IMR-90 (cell line): ENCODE measurements at regions not wholly inside any gene's neighbourhood (a gene's known extent, or its start where the extent isn't known, plus 50 kb on each side); places are given as distances from the start of the nearest gene placed in this dataset.

Experiments used
- ATAC-seq: fragments of 200-7000 bp; cut with Tn5 transposase; 2 replicates; pipeline ENCODE4 v1.9.1; 2020; ENCODE audit warnings: low read depth, mild to moderate bottlenecking, moderate library complexity
- BruUV-seq: library from RNA; stranded (reverse); fragments of 400-500 nt; replicated peaks from 2 replicates; lab custom pipeline; 2021; lab: Mats Ljungman, UMichigan
- CTCF ChIA-PET: fragments of 300-600 bp; formaldehyde crosslinking; extraction: SDS; loops from one replicate; lab custom pipeline; 2021; ENCODE audit warnings: antibody characterized with exemption; lab: Yijun Ruan, JAX
- POLR2A ChIA-PET: fragments of 300-600 bp; sonication (Branson Sonifier 250); formaldehyde crosslinking; loops from one replicate; lab custom pipeline; 2022; ENCODE audit warnings: antibody characterized with exemption; ENCODE audit not compliant: unreplicated experiment; lab: Charles Lee
- DNase-seq: peaks from one replicate; pipeline ENCODE4 v3.0.0; 2013
- H2AFZ ChIP-seq: replicated peaks from 2 replicates; pipeline ENCODE3; 2013; ENCODE audit warnings: low read length, mild to moderate bottlenecking; ENCODE audit not compliant: poor library complexity
- H2AK5ac ChIP-seq: 2 replicates; pipeline ENCODE4 v1.6.1; 2013; ENCODE audit warnings: low read depth, low read length, inconsistent platforms
- H2AK9ac ChIP-seq: replicated peaks from 2 replicates; pipeline ENCODE3; 2013; ENCODE audit warnings: mild to moderate bottlenecking, low read depth, low read length, moderate library complexity; ENCODE audit not compliant: poor library complexity
- H2BK120ac ChIP-seq: 2 replicates; pipeline ENCODE4 v1.6.1; 2013; ENCODE audit warnings: low read depth, low read length, inconsistent platforms
- H2BK15ac ChIP-seq: 3 replicates; pipeline ENCODE4 v1.6.1; 2013; ENCODE audit warnings: low read depth, low read length, inconsistent platforms
- H2BK20ac ChIP-seq: 2 replicates; pipeline ENCODE4 v1.6.1; 2013; ENCODE audit warnings: low read depth, mild to moderate bottlenecking, inconsistent platforms, low read length, moderate library complexity
- H2BK5ac ChIP-seq: 2 replicates; pipeline ENCODE4 v1.6.1; 2013; ENCODE audit warnings: mild to moderate bottlenecking, low read depth, low read length, inconsistent platforms; ENCODE audit not compliant: poor library complexity, severe bottlenecking
- H3K14ac ChIP-seq: replicated peaks from 2 replicates; pipeline ENCODE4 v1.6.1; 2013; ENCODE audit warnings: low read depth, low read length, inconsistent platforms
- H3K18ac ChIP-seq: 2 replicates; pipeline ENCODE4 v1.6.1; 2013; ENCODE audit warnings: low read depth, low read length, control low read depth
- H3K23ac ChIP-seq: 2 replicates; pipeline ENCODE4 v1.6.1; 2013; ENCODE audit warnings: low read depth, low read length, inconsistent platforms
- H3K27ac ChIP-seq: 2 replicates; pipeline ENCODE4 v1.5.1; 2013; ENCODE audit warnings: mild to moderate bottlenecking, control low read depth, low read length; ENCODE audit not compliant: insufficient read depth
- H3K27me3 ChIP-seq: 2 replicates; pipeline ENCODE4 v1.6.1; 2013; ENCODE audit warnings: low read length; ENCODE audit not compliant: control insufficient read depth, insufficient read depth
- H3K36me3 ChIP-seq: 2 replicates; pipeline ENCODE4 v1.6.1; 2013; ENCODE audit warnings: low read length, mixed read lengths; ENCODE audit not compliant: control insufficient read depth, insufficient read depth
- H3K4ac ChIP-seq: 2 replicates; pipeline ENCODE4 v1.6.1; 2013; ENCODE audit warnings: low read depth, low read length, inconsistent platforms
- H3K4me1 ChIP-seq: 2 replicates; pipeline ENCODE4 v1.6.1; 2013; ENCODE audit warnings: low read length, mixed read lengths; ENCODE audit not compliant: control insufficient read depth, insufficient read depth
- H3K4me2 ChIP-seq: 2 replicates; pipeline ENCODE4 v1.6.1; 2013; ENCODE audit warnings: low read depth, mild to moderate bottlenecking, control low read depth, low read length, moderate library complexity
- H3K4me3 ChIP-seq: 2 replicates; pipeline ENCODE4 v1.5.1; 2013; ENCODE audit warnings: low read depth, mild to moderate bottlenecking, control low read depth, low read length, moderate library complexity; ENCODE audit not compliant: insufficient read depth
- H3K56ac ChIP-seq: 2 replicates; pipeline ENCODE4 v1.6.1; 2013; ENCODE audit warnings: low read length, inconsistent platforms; ENCODE audit not compliant: insufficient read depth; ENCODE audit errors: extremely low read depth
- H3K79me1 ChIP-seq, 2 experiments: 2 replicates each; pipeline ENCODE4 v1.6.1; 2013; ENCODE audit warnings: low read length in 2 of 2, inconsistent platforms in 1 of 2, low read depth in 1 of 2
- H3K9ac ChIP-seq: 2 replicates; pipeline ENCODE4 v1.6.1; 2013; ENCODE audit warnings: low read depth, low read length, control low read depth
- H3K9me1 ChIP-seq: 2 replicates; pipeline ENCODE4 v1.6.1; 2013; ENCODE audit warnings: low read length, inconsistent platforms; ENCODE audit not compliant: insufficient read depth
- H3K9me3 ChIP-seq: 2 replicates; pipeline ENCODE4 v1.6.1; 2013; ENCODE audit warnings: low read length; ENCODE audit not compliant: control insufficient read depth, insufficient read depth
- H4K20me1 ChIP-seq: 2 replicates; pipeline ENCODE4 v1.6.1; 2013; ENCODE audit warnings: low read length, inconsistent platforms; ENCODE audit not compliant: insufficient read depth
- H4K5ac ChIP-seq: 2 replicates; pipeline ENCODE4 v1.6.1; 2013; ENCODE audit warnings: mild to moderate bottlenecking, low read depth, low read length, control low read depth
- H4K8ac ChIP-seq, 2 experiments: 2 replicates each; pipeline ENCODE4 v1.6.1; 2013; ENCODE audit warnings: low read depth in 2 of 2, low read length in 2 of 2, control low read depth in 1 of 2, inconsistent platforms in 1 of 2
- H4K91ac ChIP-seq: 2 replicates; pipeline ENCODE4 v1.6.1; 2013; ENCODE audit warnings: low read depth, low read length, inconsistent platforms; ENCODE audit not compliant: insufficient read depth
- BHLHE40 ChIP-seq: fragments of 150-350 bp; IDR thresholded peaks from 2 replicates; pipeline ENCODE4 v1.6.1; 2016; ENCODE audit warnings: mild to moderate bottlenecking, low read depth, low read length
- CEBPB ChIP-seq: IDR thresholded peaks from 2 replicates; pipeline ENCODE4 v1.6.1; 2012; ENCODE audit warnings: low read depth, low read length, improper control_type of control experiment
- CHD1 ChIP-seq: IDR thresholded peaks from 2 replicates; pipeline ENCODE4 v1.6.1; 2012; ENCODE audit warnings: low read depth, low read length, improper control_type of control experiment
- FOS ChIP-seq: fragments of 150-350 bp; IDR thresholded peaks from 2 replicates; pipeline ENCODE4 v1.6.1; 2016; ENCODE audit warnings: low read depth, low read length
- MAFK ChIP-seq: IDR thresholded peaks from 2 replicates; pipeline ENCODE4 v1.6.1; 2012; ENCODE audit warnings: low read depth, low read length, improper control_type of control experiment
- MAZ ChIP-seq: IDR thresholded peaks from 2 replicates; pipeline ENCODE4 v1.6.1; 2012; ENCODE audit warnings: low read depth, mild to moderate bottlenecking, low read length, improper control_type of control experiment, moderate library complexity, borderline replicate concordance
- MXI1 ChIP-seq: IDR thresholded peaks from 2 replicates; pipeline ENCODE4 v1.6.1; 2012; ENCODE audit warnings: low read depth, mild to moderate bottlenecking, low read length, moderate library complexity, borderline replicate concordance
- NFE2L2 ChIP-seq: fragments of 150-350 bp; IDR thresholded peaks from 2 replicates; pipeline ENCODE4 v1.6.1; 2016; ENCODE audit warnings: low read depth, mild to moderate bottlenecking, low read length
- POLR2A ChIP-seq: IDR thresholded peaks from 2 replicates; pipeline ENCODE4 v1.6.1; 2012; ENCODE audit warnings: mild to moderate bottlenecking, low read depth, low read length
- RAD21 ChIP-seq: IDR thresholded peaks from 2 replicates; pipeline ENCODE4 v1.6.1; 2012; ENCODE audit warnings: low read length, improper control_type of control experiment
- RCOR1 ChIP-seq: IDR thresholded peaks from 2 replicates; pipeline ENCODE4 v1.6.1; 2012; ENCODE audit warnings: mild to moderate bottlenecking, low read length, improper control_type of control experiment; ENCODE audit not compliant: insufficient replicate concordance
- RFX5 ChIP-seq: IDR thresholded peaks from 2 replicates; pipeline ENCODE4 v1.8.0; 2012; ENCODE audit warnings: low read depth, mild to moderate bottlenecking, low read length, moderate library complexity
- SMC3 ChIP-seq: fragments of 150-350 bp; IDR thresholded peaks from 2 replicates; pipeline ENCODE4 v1.6.1; 2016; ENCODE audit warnings: low read depth, mild to moderate bottlenecking, antibody characterized with exemption, low read length, moderate library complexity
- WGBS, 2 experiments: methylation state at CpG; one replicate each; pipeline versions ENCODE4 v1.1.5 to v1.1.7; 2013; ENCODE audit warnings: missing lambda C conversion rate in 2 of 2; ENCODE audit not compliant: insufficient read length in 1 of 2; ENCODE audit errors: extremely low coverage in 2 of 2; 5-methylcytosine and 5-hydroxymethylcytosine counted together
- dilution Hi-C: fragments of 300-500 bp; cut with HindIII; formaldehyde crosslinking; loops from one replicate; pipeline ENCODE4 v1.14.3; 2018; ENCODE audit warnings: low sequenced_read_pairs; ENCODE audit not compliant: unreplicated experiment
- in situ Hi-C: fragments of 300-500 bp; cut with MboI; formaldehyde crosslinking; loops from 3 replicates; pipeline ENCODE4 v1.14.3; 2019; ENCODE audit warnings: low sequenced_read_pairs, inconsistent platforms, mixed read lengths
- intact Hi-C: fragments of 100-400 bp; cut with micrococcal nuclease; formaldehyde crosslinking; loops from 2 replicates; pipeline ENCODE4 v1.10.0; 2022
- TF ChIP-seq, protein P1 (sequence below): fragments of 150-350 bp; IDR thresholded peaks from 2 replicates; pipeline ENCODE4 v1.6.1; 2016; ENCODE audit warnings: low read depth, mild to moderate bottlenecking, low read length, moderate library complexity, borderline replicate concordance
- TF ChIP-seq, protein P2 (sequence below): conservative IDR thresholded peaks from 2 replicates; pipeline ENCODE4 v1.5.1; 2012; ENCODE audit warnings: mild to moderate bottlenecking, low read depth, low read length, improper control_type of control experiment

DNA sequence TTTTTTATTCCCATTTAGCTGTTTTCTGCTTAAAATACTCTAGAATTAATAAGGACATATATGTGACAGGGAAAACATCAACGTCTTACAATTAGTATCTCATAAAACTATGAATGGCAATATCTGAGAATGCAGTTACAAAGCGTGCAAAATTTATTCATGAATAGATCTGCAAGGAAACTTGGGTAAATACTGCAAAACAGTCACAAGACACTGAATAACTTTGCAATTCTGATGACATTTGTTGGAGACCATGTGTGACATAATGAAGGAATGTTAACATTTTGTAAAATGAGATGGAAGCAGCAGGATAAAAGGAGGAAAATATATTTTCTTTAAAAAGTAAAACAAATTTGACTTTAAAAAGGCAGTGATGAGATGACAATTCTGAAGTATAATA, 480.9 kb upstream of the SEMA6A start:
- no peak overlapping the region for H3K18ac ChIP-seq
- H3K9ac ChIP-seq: no peak overlapping the region
- ChIA-PET POLR2A (no interaction called here), CTCF (no interaction called here)
- no TSS peak for BruUV-seq
- in situ Hi-C loops (no loop called here), dilution Hi-C loops (no loop called here), intact Hi-C loops (no loop called here)
- no CpG with 5 or more reads among the region's 2 CpGs for WGBS, 2 experiments
- no peak overlapping the region for H2BK120ac ChIP-seq
- no peak overlapping the region for H3K4ac ChIP-seq
- DNase-seq (no peak), ATAC-seq (no peak)
- H4K20me1 ChIP-seq: no peaks in the 10 kb centered on the region
- H2AK5ac ChIP-seq: no peak overlapping the region
- H3K79me1 ChIP-seq: no peaks in the 10 kb centered on the region
- H3K14ac ChIP-seq: no peak overlapping the region
- no peak overlapping the region for H3K4me2 ChIP-seq
- H3K27me3 ChIP-seq: no peaks in the 10 kb centered on the region
- no peaks in the 10 kb centered on the region for H3K36me3 ChIP-seq
- no peak overlapping the region for H3K23ac ChIP-seq
- no peak overlapping the region for H2BK5ac ChIP-seq
- TF ChIP-seq, protein P1, sequence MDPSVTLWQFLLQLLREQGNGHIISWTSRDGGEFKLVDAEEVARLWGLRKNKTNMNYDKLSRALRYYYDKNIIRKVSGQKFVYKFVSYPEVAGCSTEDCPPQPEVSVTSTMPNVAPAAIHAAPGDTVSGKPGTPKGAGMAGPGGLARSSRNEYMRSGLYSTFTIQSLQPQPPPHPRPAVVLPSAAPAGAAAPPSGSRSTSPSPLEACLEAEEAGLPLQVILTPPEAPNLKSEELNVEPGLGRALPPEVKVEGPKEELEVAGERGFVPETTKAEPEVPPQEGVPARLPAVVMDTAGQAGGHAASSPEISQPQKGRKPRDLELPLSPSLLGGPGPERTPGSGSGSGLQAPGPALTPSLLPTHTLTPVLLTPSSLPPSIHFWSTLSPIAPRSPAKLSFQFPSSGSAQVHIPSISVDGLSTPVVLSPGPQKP: no peak
- TF ChIP-seq NFE2L2 (no peak), RFX5 (no peak), BHLHE40 (no peak), MXI1 (no peak), MAZ (no peak), POLR2A (no peak), RAD21 (no peak), SMC3 (no peak), CEBPB (no peak), FOS (no peak), RCOR1 (no peak), MAFK (no peak), CHD1 (no peak)
- TF ChIP-seq, protein P2, sequence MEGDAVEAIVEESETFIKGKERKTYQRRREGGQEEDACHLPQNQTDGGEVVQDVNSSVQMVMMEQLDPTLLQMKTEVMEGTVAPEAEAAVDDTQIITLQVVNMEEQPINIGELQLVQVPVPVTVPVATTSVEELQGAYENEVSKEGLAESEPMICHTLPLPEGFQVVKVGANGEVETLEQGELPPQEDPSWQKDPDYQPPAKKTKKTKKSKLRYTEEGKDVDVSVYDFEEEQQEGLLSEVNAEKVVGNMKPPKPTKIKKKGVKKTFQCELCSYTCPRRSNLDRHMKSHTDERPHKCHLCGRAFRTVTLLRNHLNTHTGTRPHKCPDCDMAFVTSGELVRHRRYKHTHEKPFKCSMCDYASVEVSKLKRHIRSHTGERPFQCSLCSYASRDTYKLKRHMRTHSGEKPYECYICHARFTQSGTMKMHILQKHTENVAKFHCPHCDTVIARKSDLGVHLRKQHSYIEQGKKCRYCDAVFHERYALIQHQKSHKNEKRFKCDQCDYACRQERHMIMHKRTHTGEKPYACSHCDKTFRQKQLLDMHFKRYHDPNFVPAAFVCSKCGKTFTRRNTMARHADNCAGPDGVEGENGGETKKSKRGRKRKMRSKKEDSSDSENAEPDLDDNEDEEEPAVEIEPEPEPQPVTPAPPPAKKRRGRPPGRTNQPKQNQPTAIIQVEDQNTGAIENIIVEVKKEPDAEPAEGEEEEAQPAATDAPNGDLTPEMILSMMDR: no peak
- no peak overlapping the region for H4K5ac ChIP-seq
- H4K91ac ChIP-seq: no peak overlapping the region
- H3K56ac ChIP-seq: no peak overlapping the region
- H2BK20ac ChIP-seq: no peak overlapping the region
- peaks cover 3% of the 10 kb centered on the region for H3K9me3 ChIP-seq
- no peak overlapping the region for H4K8ac ChIP-seq
- no peaks in the 10 kb centered on the region for H3K9me1 ChIP-seq
- no peak overlapping the region for H2BK15ac ChIP-seq
- H2AK9ac ChIP-seq: no peak overlapping the region
- no peaks in the 10 kb centered on the region for H3K4me1 ChIP-seq
- no peak overlapping the region for H3K27ac ChIP-seq
- no peak overlapping the region for H3K4me3 ChIP-seq
- no peak overlapping the region for H2AFZ ChIP-seq
